ENCODE measurements at regions not wholly inside any gene's neighbourhood (a gene's known extent, or its start where the extent isn't known, plus 50 kb on each side); places are given as distances from the start of the nearest gene placed in this dataset.

GRCh38 chr3:181328346-181328745 lies 338.8 kb upstream of the DNAJC19 start:
- no peak overlapping the region for H4K5ac ChIP-seq (ENCODE audit: insufficient read length, low read depth, low read length)
- no peak overlapping the region for H3K4me3 ChIP-seq (ENCODE audit: extremely low read depth in 1 of 4, insufficient read depth in 2 of 4, low read depth in 3 of 4, low read length in 4 of 4)
- H2AK5ac ChIP-seq (ENCODE audit: low read depth, low read length), result no peak overlapping the region
- peaks cover 0 to 2% (median 0%) of the 10 kb centered on the region in 4 experiments; a peak in 2 of 7 replicates for H3K4me1 ChIP-seq (replicated peaks in 1 of 4; ENCODE audit: control insufficient read depth in 3 of 4, insufficient read depth in 4 of 4, low read length in 3 of 4)
- no peak overlapping the region for H2BK12ac ChIP-seq (ENCODE audit: low read depth, low read length)
- no peaks in the 10 kb centered on the region for H3K36me3 ChIP-seq (ENCODE audit: control insufficient read depth in 2 of 4, insufficient read depth in 4 of 4, low read length in 3 of 4)
- no peak for TF ChIP-seq EGR1 (IDR thresholded peaks at IDR 0.05; ENCODE audit: borderline replicate concordance, low read depth, low read length)
- no peak for TF ChIP-seq ZNF274 (IDR thresholded peaks at IDR 0.05; ENCODE audit: borderline replicate concordance, extremely low read depth, low read length)
- no peak for TF ChIP-seq SRF (IDR thresholded peaks at IDR 0.05; ENCODE audit: low read depth, low read length)
- TF ChIP-seq ATF2 (IDR thresholded peaks at IDR 0.05; ENCODE audit: low read length), result no peak
- TF ChIP-seq RXRA (IDR thresholded peaks at IDR 0.05; ENCODE audit: insufficient read depth, low read depth, low read length), result no peak
- TF ChIP-seq CBX5 (IDR thresholded peaks at IDR 0.05; ENCODE audit: low read depth, low read length), result no peak
- TF ChIP-seq CBX8 (IDR thresholded peaks at IDR 0.05; ENCODE audit: borderline replicate concordance, low read depth, low read length), result no peak
- TF ChIP-seq SP1 (IDR thresholded peaks at IDR 0.05; ENCODE audit: low read depth, low read length), result no peak
- no peak for TF ChIP-seq JUN (IDR thresholded peaks at IDR 0.05; ENCODE audit: low read depth, low read length)
- TF ChIP-seq SAP30 (IDR thresholded peaks at IDR 0.05; ENCODE audit: insufficient read depth, insufficient replicate concordance, low read length), result no peak
- TF ChIP-seq YY1 (IDR thresholded peaks at IDR 0.05; ENCODE audit: low read depth, low read length), result no peak
- H3K79me2 ChIP-seq (ENCODE audit: control insufficient read depth in 1 of 2, insufficient read depth in 2 of 2, low read length in 2 of 2), result no peaks in the 10 kb centered on the region
- H2BK15ac ChIP-seq (ENCODE audit: low read length), result no peak overlapping the region
- H3K27ac ChIP-seq (ENCODE audit: low read depth, low read length), result no peak overlapping the region
- CTCF ChIA-PET (ENCODE audit: partially characterized antibody), result interaction anchor here (1.5 to 2.4 kb wide), 5 partner anchors 8 to 1290 kb away, joined by 3 to 38 read pairs (median 5); no protein-coding TSS in a partner anchor
- no peaks in the 10 kb centered on the region for H3K9me3 ChIP-seq (ENCODE audit: insufficient read depth in 2 of 2, low read depth in 1 of 2, low read length in 1 of 2)
- no peaks in the 10 kb centered on the region for H3K23me2 ChIP-seq (ENCODE audit: low read depth, low read length)
- no peak overlapping the region for H3K4ac ChIP-seq (replicated peaks; ENCODE audit: insufficient read length, low read depth, low read length)
- no peak overlapping the region for H4K8ac ChIP-seq (ENCODE audit: extremely low read depth, insufficient read depth, low read length)
- no peak overlapping the region for H2AFZ ChIP-seq (ENCODE audit: low read length)
- no peak overlapping the region for H3K56ac ChIP-seq (replicated peaks; ENCODE audit: insufficient read length, low read depth, low read length)
- H3K9ac ChIP-seq (replicated peaks in 1 of 4; ENCODE audit: extremely low read depth in 1 of 4, low read depth in 3 of 4, low read length in 3 of 4), result no peak overlapping the region
- no peak overlapping the region for H3K4me2 ChIP-seq (ENCODE audit: insufficient read depth in 1 of 2, low read depth in 2 of 2, low read length in 2 of 2)
- H2BK120ac ChIP-seq (replicated peaks; ENCODE audit: low read depth, low read length), result no peak overlapping the region
- no peak overlapping the region for H4K91ac ChIP-seq (replicated peaks; ENCODE audit: insufficient read length, low read length)
- DNase-seq (ENCODE audit: low read depth in 1 of 2, low spot score in 2 of 2) (no peak), FAIRE-seq (no peak)
- H3K14ac ChIP-seq (ENCODE audit: insufficient read length), result no peak overlapping the region
- no peaks in the 10 kb centered on the region for H3K27me3 ChIP-seq (replicated peaks in 1 of 4; ENCODE audit: control insufficient read depth in 3 of 4, extremely low read depth in 1 of 4, insufficient read depth in 3 of 4, low read length in 3 of 4)
- no peak overlapping the region for H3K23ac ChIP-seq (ENCODE audit: insufficient read length)
- no peak overlapping the region for H2BK20ac ChIP-seq (ENCODE audit: low read length)
- H2BK5ac ChIP-seq (ENCODE audit: low read depth, low read length), result no peak overlapping the region
- WGBS, 2 experiments (ENCODE audit: extremely low coverage in 1 of 2, insufficient coverage in 1 of 2, insufficient read length in 1 of 2, insufficient replicate concordance in 2 of 2, low coverage in 1 of 2, low lambda C conversion rate in 2 of 2, missing lambda C conversion rate in 1 of 2), result 96% methylated on average over 5 of the region's 5 CpGs; no CpG with 5 or more reads in 1 of the 2 experiments
- no peaks in the 10 kb centered on the region for H4K20me1 ChIP-seq (replicated peaks in 1 of 2; ENCODE audit: control insufficient read depth in 1 of 2, insufficient read depth in 2 of 2, low read length in 2 of 2)
- POLR2A ChIA-PET (ENCODE audit: partially characterized antibody), result no interaction called here
- no peak overlapping the region for H3K18ac ChIP-seq (ENCODE audit: extremely low read depth, low read length)
- H3K79me1 ChIP-seq (ENCODE audit: low read depth, low read length), result no peaks in the 10 kb centered on the region
